GM19351 (cell line): ENCODE measurements at regions not wholly inside any gene's neighbourhood (a gene's known extent, or its start where the extent isn't known, plus 50 kb on each side); places are given as distances from the start of the nearest gene placed in this dataset.

Experiments
- ATAC-seq: cut with Tn5 transposase; IDR thresholded peaks from one replicate; pipeline ENCODE4 v1.9.1; 2021; ENCODE audit warnings: mild to moderate bottlenecking, moderate library complexity; ENCODE audit not compliant: unreplicated experiment

DNA sequence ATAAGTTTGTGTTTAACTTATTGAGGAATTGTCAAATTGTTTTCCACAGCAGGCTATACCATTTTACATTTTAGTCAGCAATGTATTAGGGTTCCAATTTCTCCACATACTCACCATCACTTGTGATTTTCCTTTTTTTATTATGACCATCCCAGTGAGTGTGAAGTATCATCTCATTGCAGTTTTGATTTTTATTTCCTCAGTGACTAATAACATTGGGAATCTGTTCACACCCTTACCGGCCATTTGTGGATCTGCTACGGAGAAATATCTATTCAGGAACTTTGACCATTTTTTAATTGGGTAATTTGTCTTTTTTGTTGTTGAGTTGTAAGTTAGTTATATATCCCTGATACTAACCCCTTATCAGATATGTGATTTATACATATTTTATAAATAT lies 54.8 kb upstream of the LMCD1 start:
- no peak for ATAC-seq

DNA sequence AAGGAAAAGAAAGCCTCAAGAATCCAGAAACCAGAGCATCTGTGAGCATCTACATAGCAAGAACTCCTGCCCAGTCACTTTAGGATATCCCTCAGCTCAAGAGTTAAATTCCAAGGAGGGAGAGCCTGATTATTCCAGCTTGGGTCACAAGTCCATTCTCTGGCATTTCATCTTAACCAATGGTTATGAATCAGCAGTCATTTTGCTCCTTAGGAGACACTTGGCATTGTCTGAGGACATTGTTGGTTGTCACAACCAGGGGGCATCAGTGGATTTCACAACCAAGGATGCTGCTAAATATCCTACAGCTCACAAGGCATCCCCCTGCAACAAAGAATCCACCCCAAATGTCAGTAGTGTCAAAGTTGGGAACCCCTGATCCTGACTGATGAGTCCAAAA lies 51.0 kb upstream of the LMCD1 start:
- ATAC-seq: no peak

DNA sequence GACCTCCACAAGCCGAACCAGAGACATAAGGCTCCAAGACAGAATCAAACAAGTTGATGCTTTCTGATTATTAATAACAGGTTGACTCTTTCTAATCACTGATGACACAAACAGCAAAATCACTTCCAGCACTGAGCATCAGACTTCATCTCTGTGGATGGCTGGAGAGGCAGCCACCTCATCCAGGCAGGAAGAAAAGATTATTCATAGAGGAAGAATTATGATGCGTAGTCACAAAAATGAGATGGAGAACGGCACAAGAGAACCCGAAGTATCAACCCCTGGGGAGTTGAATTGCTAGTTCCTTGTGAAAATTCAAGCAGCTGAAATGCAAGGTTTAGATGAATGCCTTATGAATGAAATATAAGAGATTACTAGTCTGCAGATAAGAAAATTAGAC lies 49.9 kb upstream of the LMCD1 start:
- no peak for ATAC-seq
